ENCODE measurements at regions not wholly inside any gene's neighbourhood (a gene's known extent, or its start where the extent isn't known, plus 50 kb on each side); places are given as distances from the start of the nearest gene placed in this dataset.

DNA sequence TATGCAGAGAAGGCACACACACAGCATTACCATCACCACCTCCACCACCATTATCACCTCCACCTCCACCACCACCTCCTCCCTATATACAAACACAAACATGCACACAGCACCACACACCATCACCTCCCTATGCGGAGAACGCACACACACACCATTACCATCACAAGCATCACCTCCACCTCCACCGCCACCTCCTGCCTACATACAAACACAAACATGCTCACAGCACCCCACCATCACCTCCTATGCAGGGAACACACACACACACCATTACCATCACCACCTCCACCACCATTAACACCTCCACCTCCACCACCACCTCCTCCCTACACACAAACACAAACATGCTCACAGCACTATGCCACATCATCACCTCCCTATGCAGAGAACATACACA, 236.5 kb upstream of the AFDN start:
- TF ChIP-seq RXRA (IDR thresholded peaks at IDR 0.05; ENCODE audit: borderline replicate concordance, low read depth) (no peak), GABPA (IDR thresholded peaks at IDR 0.05; ENCODE audit: low read depth) (no peak), CHD2 (IDR thresholded peaks at IDR 0.05; ENCODE audit: low read length, partially characterized antibody) (no peak), MAX (IDR thresholded peaks at IDR 0.05; ENCODE audit: low read depth) (no peak), SIN3A (IDR thresholded peaks at IDR 0.05; ENCODE audit: borderline replicate concordance, low read depth, low read length) (no peak), REST (IDR thresholded peaks at IDR 0.05; ENCODE audit: low read depth, low read length) (no peak), USF2 (IDR thresholded peaks at IDR 0.05; ENCODE audit: borderline replicate concordance, low read depth, low read length) (no peak), POLR2AphosphoS5 (IDR thresholded peaks at IDR 0.05; ENCODE audit: low read depth, low read length) (no peak), MXI1 (IDR thresholded peaks at IDR 0.05; ENCODE audit: low read depth, low read length) (no peak), ZBTB33 (IDR thresholded peaks at IDR 0.05; ENCODE audit: borderline replicate concordance, low read depth) (no peak), EP300 (IDR thresholded peaks at IDR 0.05; ENCODE audit: borderline replicate concordance in 1 of 2, low read depth in 1 of 2, low read length in 1 of 2) (no peak), FOXM1 (IDR thresholded peaks at IDR 0.05; ENCODE audit: low read depth) (no peak)
- TF ChIP-seq, protein P1, sequence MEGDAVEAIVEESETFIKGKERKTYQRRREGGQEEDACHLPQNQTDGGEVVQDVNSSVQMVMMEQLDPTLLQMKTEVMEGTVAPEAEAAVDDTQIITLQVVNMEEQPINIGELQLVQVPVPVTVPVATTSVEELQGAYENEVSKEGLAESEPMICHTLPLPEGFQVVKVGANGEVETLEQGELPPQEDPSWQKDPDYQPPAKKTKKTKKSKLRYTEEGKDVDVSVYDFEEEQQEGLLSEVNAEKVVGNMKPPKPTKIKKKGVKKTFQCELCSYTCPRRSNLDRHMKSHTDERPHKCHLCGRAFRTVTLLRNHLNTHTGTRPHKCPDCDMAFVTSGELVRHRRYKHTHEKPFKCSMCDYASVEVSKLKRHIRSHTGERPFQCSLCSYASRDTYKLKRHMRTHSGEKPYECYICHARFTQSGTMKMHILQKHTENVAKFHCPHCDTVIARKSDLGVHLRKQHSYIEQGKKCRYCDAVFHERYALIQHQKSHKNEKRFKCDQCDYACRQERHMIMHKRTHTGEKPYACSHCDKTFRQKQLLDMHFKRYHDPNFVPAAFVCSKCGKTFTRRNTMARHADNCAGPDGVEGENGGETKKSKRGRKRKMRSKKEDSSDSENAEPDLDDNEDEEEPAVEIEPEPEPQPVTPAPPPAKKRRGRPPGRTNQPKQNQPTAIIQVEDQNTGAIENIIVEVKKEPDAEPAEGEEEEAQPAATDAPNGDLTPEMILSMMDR (IDR thresholded peaks at IDR 0.05): no peak

Data from SK-N-SH (cell line).